A549 (cell line): ENCODE measurements at regions not wholly inside any gene's neighbourhood (a gene's known extent, or its start where the extent isn't known, plus 50 kb on each side); places are given as distances from the start of the nearest gene placed in this dataset.

Source experiments
- EP300 ChIP-seq, 2 experiments: fragments of >200 bp; sonication (Bioruptor Twin); formaldehyde crosslinking; IDR thresholded peaks; 2 replicates in 1 of 2; 3 replicates in 1 of 2; pipeline ENCODE4 v1.6.1; 2016 to 2017
- HDAC2 ChIP-seq: fragments of 200-600 bp; sonication (generic); IDR thresholded peaks from 2 replicates; pipeline ENCODE4 v1.6.1; 2016
- MAZ ChIP-seq: fragments of 150-350 bp; IDR thresholded peaks from 2 replicates; pipeline ENCODE4 v1.6.1; 2014; ENCODE audit warnings: antibody characterized with exemption, low read depth, low read length, borderline replicate concordance
- MYC ChIP-seq: IDR thresholded peaks from 2 replicates; pipeline ENCODE4 v1.6.1; 2012; ENCODE audit warnings: mild to moderate bottlenecking, inconsistent platforms, low read length, improper control_type of control experiment, borderline replicate concordance
- POLR2A ChIP-seq: IDR thresholded peaks from 2 replicates; pipeline ENCODE4 v1.6.1; 2012; ENCODE audit warnings: mild to moderate bottlenecking, low read length
- TF ChIP-seq, protein P1 (sequence below): fragments of 250-450 bp; sonication (Bioruptor Pico); IDR thresholded peaks from 2 replicates; pipeline ENCODE4 v1.5.0; 2020; ENCODE audit warnings: low read depth, mild to moderate bottlenecking, moderate library complexity
- TF ChIP-seq, protein P2 (sequence below): fragments of >200 bp; sonication (Bioruptor Twin); formaldehyde crosslinking; IDR thresholded peaks from 3 replicates; pipeline ENCODE4 v1.5.1; 2016

DNA sequence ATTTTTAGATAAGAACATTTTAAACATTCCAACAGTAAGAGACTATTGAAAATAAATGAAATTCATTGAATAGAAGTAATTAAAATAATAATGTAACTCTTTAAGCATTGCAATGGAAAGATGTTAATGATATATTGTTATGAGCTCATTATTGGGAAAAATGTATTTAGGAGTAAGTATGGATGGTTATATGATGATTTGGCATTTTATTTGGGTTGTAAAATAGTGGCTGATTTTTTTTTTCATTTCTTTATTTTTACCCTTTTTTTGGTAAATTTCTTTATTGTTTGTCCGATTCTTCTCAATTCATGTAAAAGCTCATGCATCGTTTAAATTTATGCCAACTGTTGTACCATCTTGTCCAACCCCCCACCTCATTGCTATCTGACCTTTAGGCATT is 539.9 kb downstream of the HS3ST4 start:
- TF ChIP-seq POLR2A, result no peak
- TF ChIP-seq MAZ, result no peak
- no peak for TF ChIP-seq MYC
- no peak for TF ChIP-seq EP300 (IDR thresholded peaks at IDR 0.05)
- TF ChIP-seq, protein P1, sequence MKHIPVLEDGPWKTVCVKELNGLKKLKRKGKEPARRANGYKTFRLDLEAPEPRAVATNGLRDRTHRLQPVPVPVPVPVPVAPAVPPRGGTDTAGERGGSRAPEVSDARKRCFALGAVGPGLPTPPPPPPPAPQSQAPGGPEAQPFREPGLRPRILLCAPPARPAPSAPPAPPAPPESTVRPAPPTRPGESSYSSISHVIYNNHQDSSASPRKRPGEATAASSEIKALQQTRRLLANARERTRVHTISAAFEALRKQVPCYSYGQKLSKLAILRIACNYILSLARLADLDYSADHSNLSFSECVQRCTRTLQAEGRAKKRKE (CRISPR knock-in tag), result no peak
- TF ChIP-seq, protein P2, sequence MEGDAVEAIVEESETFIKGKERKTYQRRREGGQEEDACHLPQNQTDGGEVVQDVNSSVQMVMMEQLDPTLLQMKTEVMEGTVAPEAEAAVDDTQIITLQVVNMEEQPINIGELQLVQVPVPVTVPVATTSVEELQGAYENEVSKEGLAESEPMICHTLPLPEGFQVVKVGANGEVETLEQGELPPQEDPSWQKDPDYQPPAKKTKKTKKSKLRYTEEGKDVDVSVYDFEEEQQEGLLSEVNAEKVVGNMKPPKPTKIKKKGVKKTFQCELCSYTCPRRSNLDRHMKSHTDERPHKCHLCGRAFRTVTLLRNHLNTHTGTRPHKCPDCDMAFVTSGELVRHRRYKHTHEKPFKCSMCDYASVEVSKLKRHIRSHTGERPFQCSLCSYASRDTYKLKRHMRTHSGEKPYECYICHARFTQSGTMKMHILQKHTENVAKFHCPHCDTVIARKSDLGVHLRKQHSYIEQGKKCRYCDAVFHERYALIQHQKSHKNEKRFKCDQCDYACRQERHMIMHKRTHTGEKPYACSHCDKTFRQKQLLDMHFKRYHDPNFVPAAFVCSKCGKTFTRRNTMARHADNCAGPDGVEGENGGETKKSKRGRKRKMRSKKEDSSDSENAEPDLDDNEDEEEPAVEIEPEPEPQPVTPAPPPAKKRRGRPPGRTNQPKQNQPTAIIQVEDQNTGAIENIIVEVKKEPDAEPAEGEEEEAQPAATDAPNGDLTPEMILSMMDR, result no peak
- TF ChIP-seq HDAC2, result no peak
